PFSK-1 (cell line): ENCODE measurements at regions not wholly inside any gene's neighbourhood (a gene's known extent, or its start where the extent isn't known, plus 50 kb on each side); places are given as distances from the start of the nearest gene placed in this dataset.

ENCODE experiments used
- FOXP2 ChIP-seq: optimal IDR thresholded peaks from 2 replicates; pipeline ENCODE3; 2011; ENCODE audit warnings: borderline replicate concordance, control low read depth, inconsistent platforms; ENCODE audit not compliant: insufficient read depth; ENCODE audit errors: extremely low read length, extremely low read depth
- POLR2AphosphoS5 ChIP-seq: IDR thresholded peaks from 2 replicates; pipeline ENCODE4 v1.6.1; 2012; ENCODE audit warnings: low read depth, mild to moderate bottlenecking, control low read depth, low read length, moderate library complexity
- REST ChIP-seq, 2 experiments: IDR thresholded peaks; 2 replicates each; pipeline versions ENCODE4 v1.6.1 to v1.8.0; 2011 to 2012; ENCODE audit warnings: low read depth in 2 of 2, low read length in 2 of 2, control low read depth in 1 of 2, inconsistent platforms in 1 of 2, mild to moderate bottlenecking in 1 of 2, moderate library complexity in 1 of 2; ENCODE audit not compliant: insufficient read depth in 1 of 2
- SIN3A ChIP-seq: IDR thresholded peaks from 2 replicates; pipeline ENCODE4 v1.6.1; 2012; ENCODE audit warnings: mild to moderate bottlenecking, low read length, moderate library complexity, borderline replicate concordance; ENCODE audit not compliant: insufficient read depth

- TF ChIP-seq SIN3A, result no peak
- TF ChIP-seq REST (IDR thresholded peaks at IDR 0.05; ENCODE audit: insufficient read depth in 1 of 2, low read depth in 2 of 2, low read length in 2 of 2), result no peak
- TF ChIP-seq FOXP2, result no peak
- TF ChIP-seq POLR2AphosphoS5, result no peak
These were observed 336.1 kb upstream of the PROK2 start for GRCh38 chr3:72120806-72121778.
